ENCODE measurements at regions not wholly inside any gene's neighbourhood (a gene's known extent, or its start where the extent isn't known, plus 50 kb on each side); places are given as distances from the start of the nearest gene placed in this dataset.
A peak's percentile ranks its signal among the peaks of the same experiment; 100 is the strongest.
"Not testable (repeated sequence)": the region's sequence is repeated elsewhere in the genome, so short reads cannot be mapped to it uniquely, and the experiment has no call there.

DNA sequence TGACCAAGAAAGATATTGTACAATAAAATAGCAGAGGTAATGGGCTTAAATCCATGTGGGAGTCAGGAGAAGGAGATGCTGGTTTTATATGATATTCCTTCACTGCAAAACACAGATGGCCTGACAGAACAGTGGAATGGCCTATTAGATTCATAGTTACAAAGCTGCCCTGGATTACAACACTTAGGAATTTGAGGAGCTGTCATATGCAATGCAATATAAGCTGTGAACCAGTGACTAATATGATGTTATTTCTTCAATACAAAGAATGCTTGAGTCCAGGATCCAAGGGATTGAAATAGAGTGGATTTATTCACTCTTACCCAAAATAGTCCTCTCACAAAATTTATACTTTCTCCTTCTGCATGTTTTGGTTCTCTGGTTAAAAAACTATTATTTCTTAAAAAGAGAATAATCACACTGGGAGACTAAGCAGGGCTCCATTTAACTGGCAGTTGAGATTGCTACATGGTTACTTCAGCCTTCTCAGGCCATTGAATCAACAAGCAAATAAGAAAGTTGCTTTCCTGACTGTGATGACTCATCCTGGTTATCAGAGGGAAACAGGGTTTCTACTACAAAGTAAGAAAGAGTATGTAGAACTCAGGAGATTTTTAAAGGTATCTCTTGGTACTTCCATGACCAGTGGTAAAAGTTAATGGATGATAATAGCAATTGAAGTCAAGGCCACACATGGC, 79.8 kb upstream of the ZPLD1 start:
- DNase-seq, result no peak

DNA sequence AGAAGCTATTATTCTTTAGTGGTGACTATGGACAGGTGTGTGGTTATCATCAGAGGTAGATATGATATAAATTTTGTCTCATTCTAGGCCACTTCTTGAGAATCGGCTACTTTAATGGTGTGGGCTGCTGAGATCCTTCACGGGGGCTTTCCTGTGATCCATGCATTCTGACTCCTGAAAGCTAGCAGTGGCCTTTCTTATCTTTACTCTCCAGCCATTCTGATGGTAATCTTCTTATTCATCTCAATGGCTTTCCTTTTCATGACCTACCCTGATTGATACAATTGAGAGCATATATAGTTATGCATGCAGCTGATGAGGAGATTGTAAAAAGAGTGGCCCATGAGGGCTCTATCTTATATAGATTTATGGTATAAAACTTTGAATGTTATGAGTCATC, 78.3 kb upstream of the ZPLD1 start:
- DNase-seq, result no peak

DNA sequence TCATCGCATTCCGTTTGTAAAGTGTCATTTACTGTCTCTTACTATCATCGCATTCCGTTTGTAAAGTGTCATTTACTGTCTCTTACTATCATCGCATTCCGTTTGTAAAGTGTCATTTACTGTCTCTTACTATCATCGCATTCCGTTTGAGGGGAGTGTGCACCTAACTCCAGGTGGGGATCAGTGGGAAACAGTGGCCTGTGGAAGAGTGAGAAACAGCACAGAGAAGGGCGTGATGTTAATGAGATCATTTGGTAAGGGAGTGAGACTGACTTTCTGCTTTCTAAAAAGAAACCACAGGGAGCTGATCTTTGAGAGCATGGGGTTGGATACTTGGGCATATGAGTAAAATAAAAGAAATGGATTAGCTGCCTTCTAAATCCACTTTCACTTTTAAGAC, 77.5 kb upstream of the ZPLD1 start:
- not testable (repeated sequence) for DNase-seq

DNA sequence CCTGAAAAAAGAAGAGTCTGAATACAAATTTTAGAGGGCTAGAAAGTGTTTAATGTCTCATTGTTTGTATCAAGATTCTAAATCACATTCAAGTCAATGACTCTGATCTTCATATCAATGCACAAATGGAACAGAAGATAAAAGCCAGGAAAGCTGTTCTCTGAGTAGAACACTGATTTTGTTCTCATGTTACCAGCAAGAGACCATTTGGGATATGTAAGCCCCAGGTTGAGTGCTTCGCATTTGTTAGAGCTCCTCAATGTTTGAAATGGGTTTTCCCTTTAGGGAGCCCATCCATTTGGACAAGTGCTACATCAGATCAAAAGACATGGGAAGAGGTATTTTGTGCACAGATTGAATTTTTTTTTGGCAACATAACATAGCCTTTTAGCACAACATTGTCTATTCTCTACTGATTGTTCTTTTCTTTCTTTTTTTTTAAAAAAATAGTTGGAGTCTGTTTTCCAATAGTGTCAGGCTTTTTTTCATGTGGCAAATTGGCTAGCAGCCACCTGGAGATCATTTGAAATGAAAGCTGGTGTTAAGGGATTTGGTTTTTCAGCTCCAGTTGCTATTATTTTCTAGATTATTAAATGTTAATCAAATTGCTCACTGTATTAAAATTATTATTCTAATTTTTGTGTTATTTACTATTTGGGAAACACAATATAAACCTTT, 74.5 kb upstream of the ZPLD1 start:
- DNase-seq, result no peak

DNA sequence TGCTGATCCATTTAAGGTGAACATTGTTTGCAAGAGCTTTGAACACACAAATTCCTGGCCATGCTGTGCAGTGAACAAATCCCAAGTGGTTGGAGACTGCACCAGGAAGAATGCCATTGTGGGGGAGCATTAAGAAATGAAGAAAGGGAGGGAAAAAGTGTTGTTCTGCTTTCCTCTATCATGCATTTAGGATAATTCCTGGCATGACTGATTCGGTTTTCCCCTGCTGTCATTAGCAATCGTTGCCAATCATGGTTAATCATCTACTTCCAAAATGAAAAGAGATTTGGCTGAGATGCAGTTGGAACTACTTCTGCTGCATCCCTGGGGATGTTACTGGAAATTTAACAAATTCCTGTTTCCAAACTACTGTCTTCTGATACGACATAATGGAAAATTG, 73.7 kb upstream of the ZPLD1 start:
- no peak for DNase-seq

DNA sequence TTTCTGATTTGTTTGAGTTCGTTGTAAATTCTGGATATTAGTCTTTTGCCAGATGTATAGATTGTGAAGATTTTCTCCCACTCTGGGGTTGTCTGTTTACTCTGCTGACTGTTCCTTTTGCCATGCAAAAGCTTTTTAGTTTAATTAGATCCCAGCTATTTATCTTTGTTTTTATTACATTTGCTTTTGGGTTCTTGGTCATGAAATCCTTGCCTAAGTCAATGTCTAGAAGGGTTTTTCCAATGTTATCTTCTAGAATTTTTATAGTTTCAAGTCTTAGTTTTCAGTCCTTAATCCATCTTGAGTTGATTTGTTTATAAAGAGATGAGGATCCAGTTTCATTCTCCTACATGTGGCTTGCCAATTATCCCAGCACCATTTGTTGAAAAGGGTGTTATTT, 68.7 kb upstream of the ZPLD1 start:
- not testable (repeated sequence) for DNase-seq

DNA sequence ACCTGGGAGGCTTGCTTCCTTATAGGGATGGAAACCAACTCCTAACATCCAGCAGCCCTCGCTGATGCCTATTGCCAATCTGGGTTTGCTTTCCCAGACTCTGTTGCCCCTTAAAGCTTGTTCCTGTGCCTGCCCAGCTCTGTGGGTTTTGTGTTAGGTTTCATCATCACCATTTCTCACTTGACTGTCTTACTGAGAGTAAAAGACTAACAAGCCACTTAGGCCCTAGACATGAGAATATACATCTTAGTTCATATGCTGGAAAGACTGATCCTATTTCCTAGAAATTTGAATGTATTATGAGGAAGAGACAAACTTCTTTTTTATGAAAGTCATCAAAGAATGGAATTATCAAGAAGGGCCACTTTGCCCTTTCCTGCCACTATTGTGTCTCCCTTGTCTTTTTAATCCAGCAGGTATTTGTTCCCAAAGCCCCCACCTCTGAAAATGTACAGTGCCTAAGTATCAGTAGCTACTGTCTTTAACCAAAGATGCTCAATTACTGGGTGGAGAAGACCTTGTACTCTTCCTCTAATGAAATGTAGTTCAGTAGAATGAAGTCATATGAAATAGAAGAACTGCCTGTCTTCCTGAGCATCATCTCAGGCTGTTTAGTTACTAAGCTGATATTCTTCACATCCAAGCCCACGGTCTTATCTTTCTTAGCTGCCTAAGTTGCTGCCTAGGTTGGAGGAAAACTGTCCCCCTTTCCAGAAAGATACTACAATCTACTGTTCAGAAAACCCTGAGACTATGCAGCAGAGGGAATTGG, 59.8 kb upstream of the ZPLD1 start:
- no peak for DNase-seq

DNA sequence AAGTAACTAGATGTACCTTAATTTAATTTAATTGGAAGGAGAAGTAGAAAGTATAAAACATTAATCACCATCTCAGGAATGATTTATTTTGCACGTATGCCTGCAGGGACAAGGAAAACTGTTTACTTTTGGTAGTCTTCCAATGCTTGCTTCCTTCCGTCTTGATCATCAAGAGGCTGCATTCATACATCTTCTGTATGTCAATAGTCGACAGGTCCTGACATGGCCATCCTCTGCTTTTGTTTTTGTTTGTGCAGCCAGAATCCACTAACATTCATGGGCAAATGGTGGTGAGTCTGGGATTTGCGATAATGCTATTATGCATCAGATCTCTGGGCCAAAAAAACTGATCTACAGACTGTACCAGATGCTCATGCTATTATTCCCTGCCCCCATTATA, 56.6 kb upstream of the ZPLD1 start:
- DNase-seq, result peak; percentile 19

DNA sequence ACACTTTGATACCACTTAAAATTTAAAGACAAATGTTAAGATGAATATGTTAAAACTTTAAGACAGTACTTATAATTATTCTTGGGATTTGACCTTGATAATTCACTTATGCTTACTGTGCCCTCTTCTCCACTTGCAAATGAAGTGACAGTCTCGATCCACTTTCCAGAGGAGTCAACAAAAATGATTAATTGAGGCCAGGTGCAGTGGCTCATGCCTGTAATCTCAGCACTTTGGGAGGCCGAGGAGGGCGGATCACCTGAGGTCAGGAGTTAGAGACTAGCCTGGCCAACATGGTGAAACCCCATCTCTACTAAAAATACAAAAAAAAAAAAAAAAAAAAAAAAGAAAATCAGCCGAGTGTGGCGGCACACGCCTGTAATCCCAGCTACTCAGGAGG, 52.6 kb upstream of the ZPLD1 start:
- DNase-seq, result not testable (repeated sequence)
